Breast epithelium (tissue), 4 donors: ENCODE measurements at regions not wholly inside any gene's neighbourhood (a gene's known extent, or its start where the extent isn't known, plus 50 kb on each side); places are given as distances from the start of the nearest gene placed in this dataset.

Source experiments
- DNase-seq, 2 donors: peaks; one replicate each; pipeline ENCODE4 v3.0.0-alpha.2; 2019; ENCODE audit warnings: low spot score in 2 of 2
- H3K27ac ChIP-seq, 2 donors: fragments of 200-600 bp; sonication (generic) in 1 of 2; one replicate each; pipeline ENCODE4 v1.5.1; 2016 to 2019; ENCODE audit warnings: mild to moderate bottlenecking in 1 of 2
- H3K27me3 ChIP-seq, 2 donors: fragments of 200-600 bp; sonication (generic) in 1 of 2; one replicate each; pipeline versions ENCODE4 v1.5.1 to v1.6.0; 2017 to 2019; ENCODE audit warnings: control low read depth in 1 of 2, mild to moderate bottlenecking in 1 of 2
- H3K36me3 ChIP-seq: fragments of 200-600 bp; one replicate; pipeline ENCODE4 v1.5.1; 2019
- H3K4me1 ChIP-seq, 2 donors: fragments of 200-600 bp; sonication (generic); one replicate each; pipeline ENCODE4 v1.5.1; 2016 to 2019; ENCODE audit warnings: control low read depth in 1 of 2
- H3K4me3 ChIP-seq, 3 donors: fragments of 200-600 bp; sonication (generic); 1 replicate in 2 of 3; 2 replicates in 1 of 3; pipeline ENCODE4 v1.5.1; 2016 to 2019; ENCODE audit warnings: mild to moderate bottlenecking in 3 of 3, moderate library complexity in 2 of 3
- H3K9me3 ChIP-seq, 2 donors: fragments of 200-600 bp; sonication (generic) in 1 of 2; one replicate each; pipeline ENCODE4 v1.5.1; 2016 to 2019; ENCODE audit warnings: control low read depth in 1 of 2
- POLR2A ChIP-seq: fragments of 450-650 bp; IDR thresholded peaks from one replicate; pipeline ENCODE4 v1.6.1; 2016; ENCODE audit warnings: antibody characterized with exemption, mild to moderate bottlenecking, moderate library complexity
- POLR2AphosphoS5 ChIP-seq, 3 donors: sonication (generic); formaldehyde crosslinking; IDR thresholded peaks; one replicate each; pipeline ENCODE4 v1.6.1; 2017; ENCODE audit warnings: antibody characterized with exemption in 3 of 3
- intact Hi-C: fragments of 100-400 bp; cut with DNase I; formaldehyde crosslinking; loops from one replicate; pipeline ENCODE4 v1.15.1; 2023; ENCODE audit warnings: low total_unique reads
- TF ChIP-seq, protein P1 (sequence below), 3 donors: fragments of 450-650 bp; IDR thresholded peaks; one replicate each; pipeline ENCODE4 v1.5.1; 2016 to 2017; ENCODE audit warnings: antibody characterized with exemption in 3 of 3, mild to moderate bottlenecking in 3 of 3, moderate library complexity in 3 of 3

DNA sequence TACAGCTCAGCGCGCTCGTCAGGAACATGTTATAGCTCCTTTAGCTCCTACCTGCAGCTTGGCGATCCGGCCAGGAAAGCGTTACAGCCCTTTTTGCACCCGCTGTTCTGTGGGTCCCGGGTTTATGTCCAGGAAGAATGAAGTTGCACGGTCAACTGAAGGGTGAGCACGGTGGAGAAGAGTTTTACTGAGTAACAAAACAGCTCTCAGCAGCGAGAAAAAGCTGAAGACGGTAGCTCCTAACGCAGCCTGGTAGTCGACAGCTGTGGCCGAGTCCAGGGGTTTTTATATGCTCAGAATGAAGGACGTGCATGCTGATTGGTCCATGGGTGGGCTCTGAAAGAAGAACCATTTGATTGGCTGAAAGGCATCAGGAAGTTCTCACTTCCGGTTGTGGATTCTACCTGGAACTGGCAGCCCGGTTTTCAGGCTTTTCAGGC lies 1830.1 kb upstream of the NUDT12 start:
- no peak for TF ChIP-seq POLR2A
- TF ChIP-seq POLR2AphosphoS5 (IDR thresholded peaks at IDR 0.05): no peak
- TF ChIP-seq, protein P1, sequence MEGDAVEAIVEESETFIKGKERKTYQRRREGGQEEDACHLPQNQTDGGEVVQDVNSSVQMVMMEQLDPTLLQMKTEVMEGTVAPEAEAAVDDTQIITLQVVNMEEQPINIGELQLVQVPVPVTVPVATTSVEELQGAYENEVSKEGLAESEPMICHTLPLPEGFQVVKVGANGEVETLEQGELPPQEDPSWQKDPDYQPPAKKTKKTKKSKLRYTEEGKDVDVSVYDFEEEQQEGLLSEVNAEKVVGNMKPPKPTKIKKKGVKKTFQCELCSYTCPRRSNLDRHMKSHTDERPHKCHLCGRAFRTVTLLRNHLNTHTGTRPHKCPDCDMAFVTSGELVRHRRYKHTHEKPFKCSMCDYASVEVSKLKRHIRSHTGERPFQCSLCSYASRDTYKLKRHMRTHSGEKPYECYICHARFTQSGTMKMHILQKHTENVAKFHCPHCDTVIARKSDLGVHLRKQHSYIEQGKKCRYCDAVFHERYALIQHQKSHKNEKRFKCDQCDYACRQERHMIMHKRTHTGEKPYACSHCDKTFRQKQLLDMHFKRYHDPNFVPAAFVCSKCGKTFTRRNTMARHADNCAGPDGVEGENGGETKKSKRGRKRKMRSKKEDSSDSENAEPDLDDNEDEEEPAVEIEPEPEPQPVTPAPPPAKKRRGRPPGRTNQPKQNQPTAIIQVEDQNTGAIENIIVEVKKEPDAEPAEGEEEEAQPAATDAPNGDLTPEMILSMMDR (IDR thresholded peaks at IDR 0.05): no peak
- no peak for DNase-seq
- peaks cover 0 to 4% of the 10 kb centered on the region in 2 donors for H3K9me3 ChIP-seq
- H3K4me3 ChIP-seq: no peak overlapping the region
- intact Hi-C loops: no loop called here
- no peak overlapping the region for H3K27ac ChIP-seq
- peaks cover 4% of the 10 kb centered on the region for H3K36me3 ChIP-seq
- H3K27me3 ChIP-seq: no peaks in the 10 kb centered on the region
- H3K4me1 ChIP-seq: no peaks in the 10 kb centered on the region

DNA sequence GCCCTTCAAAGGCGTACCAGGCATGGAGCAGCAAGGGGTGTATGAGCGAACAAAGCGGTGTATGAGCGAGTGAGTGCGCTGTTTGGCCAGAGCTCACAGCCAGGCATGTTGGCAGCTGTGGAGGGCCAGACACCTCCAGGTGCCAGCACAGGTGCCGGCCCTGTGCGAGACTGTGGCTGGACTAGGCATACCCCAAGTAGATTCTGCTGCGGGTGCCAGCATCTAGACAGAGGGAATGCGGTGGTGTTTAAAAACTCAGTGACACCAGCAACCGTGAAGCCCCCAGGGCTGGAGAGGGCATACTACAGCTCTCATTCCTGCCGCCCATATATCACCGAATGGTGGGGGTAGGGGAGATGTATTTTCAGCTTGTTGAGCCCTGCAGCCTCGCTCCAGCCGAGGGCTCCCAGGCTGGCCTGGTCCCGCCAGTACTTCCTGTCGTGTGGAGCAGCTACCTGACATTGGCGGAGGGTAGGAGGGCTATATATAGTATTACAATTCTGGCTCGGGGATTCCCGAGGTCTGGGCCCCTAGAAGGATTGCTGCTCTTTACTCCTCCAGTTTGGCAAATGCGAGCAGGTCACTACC lies 1829.6 kb upstream of the NUDT12 start:
- intact Hi-C loops: no loop called here
- Histone ChIP-seq H3K36me3 (peaks cover 4% of the 10 kb centered on the region), H3K4me1 (no peaks in the 10 kb centered on the region), H3K27me3 (no peaks in the 10 kb centered on the region), H3K4me3 (no peak overlapping the region), H3K9me3 (peaks cover 0 to 4% of the 10 kb centered on the region in 2 donors), H3K27ac (no peak overlapping the region)
- TF ChIP-seq POLR2A: no peak
- no peak for TF ChIP-seq POLR2AphosphoS5 (IDR thresholded peaks at IDR 0.05)
- TF ChIP-seq, protein P1 (IDR thresholded peaks at IDR 0.05): no peak
- no peak for DNase-seq

DNA sequence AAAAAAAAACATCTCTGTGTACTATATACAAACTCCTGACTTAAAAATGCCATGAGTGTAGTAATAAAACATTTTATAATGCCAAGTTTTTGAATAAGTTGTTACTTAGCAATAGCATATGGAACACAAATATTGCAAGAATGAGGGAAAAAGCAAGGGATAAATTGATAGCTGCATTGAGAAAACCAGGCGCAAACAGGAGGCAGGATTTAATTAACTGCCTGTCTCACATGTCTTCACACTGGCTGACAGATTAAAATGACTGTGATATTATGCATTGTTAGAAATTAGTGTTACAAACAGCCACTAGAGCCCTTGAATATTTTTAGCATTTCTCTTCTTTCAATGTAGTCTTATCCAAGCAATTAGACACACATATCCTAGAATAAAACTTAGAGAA lies 1817.5 kb upstream of the NUDT12 start:
- Histone ChIP-seq H3K9me3 (no peaks in the 10 kb centered on the region), H3K27ac (no peak overlapping the region), H3K4me3 (no peak overlapping the region), H3K36me3 (no peaks in the 10 kb centered on the region), H3K4me1 (no peaks in the 10 kb centered on the region), H3K27me3 (no peaks in the 10 kb centered on the region)
- intact Hi-C loops: no loop called here
- TF ChIP-seq POLR2AphosphoS5 (IDR thresholded peaks at IDR 0.05) (no peak), POLR2A (no peak)
- TF ChIP-seq, protein P1 (IDR thresholded peaks at IDR 0.05): no peak
- DNase-seq: no peak

DNA sequence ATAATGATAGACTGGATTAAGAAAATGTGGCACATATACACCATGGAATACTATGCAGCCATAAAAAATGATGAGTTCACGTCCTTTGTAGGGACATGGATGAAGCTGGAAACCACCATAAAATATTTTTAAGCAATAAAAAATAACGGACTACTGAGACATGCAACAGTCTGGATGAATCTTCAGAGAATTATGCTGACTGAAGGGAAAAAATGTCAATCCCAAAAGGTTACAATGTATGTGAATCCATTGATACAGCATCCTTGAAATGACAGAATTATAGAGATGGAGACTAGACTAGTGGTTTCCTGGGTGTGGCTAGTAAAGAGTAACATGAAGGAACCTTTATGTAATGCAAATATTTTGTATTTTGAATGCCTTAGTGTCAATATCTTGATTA lies 1808.6 kb upstream of the NUDT12 start:
- Histone ChIP-seq H3K4me3 (no peak overlapping the region), H3K36me3 (no peaks in the 10 kb centered on the region), H3K27me3 (no peaks in the 10 kb centered on the region), H3K9me3 (no peaks in the 10 kb centered on the region), H3K27ac (no peak overlapping the region), H3K4me1 (no peaks in the 10 kb centered on the region)
- intact Hi-C loops: no loop called here
- no peak for TF ChIP-seq POLR2A
- TF ChIP-seq, protein P1 (IDR thresholded peaks at IDR 0.05): no peak
- TF ChIP-seq POLR2AphosphoS5 (IDR thresholded peaks at IDR 0.05): no peak
- DNase-seq: no peak

DNA sequence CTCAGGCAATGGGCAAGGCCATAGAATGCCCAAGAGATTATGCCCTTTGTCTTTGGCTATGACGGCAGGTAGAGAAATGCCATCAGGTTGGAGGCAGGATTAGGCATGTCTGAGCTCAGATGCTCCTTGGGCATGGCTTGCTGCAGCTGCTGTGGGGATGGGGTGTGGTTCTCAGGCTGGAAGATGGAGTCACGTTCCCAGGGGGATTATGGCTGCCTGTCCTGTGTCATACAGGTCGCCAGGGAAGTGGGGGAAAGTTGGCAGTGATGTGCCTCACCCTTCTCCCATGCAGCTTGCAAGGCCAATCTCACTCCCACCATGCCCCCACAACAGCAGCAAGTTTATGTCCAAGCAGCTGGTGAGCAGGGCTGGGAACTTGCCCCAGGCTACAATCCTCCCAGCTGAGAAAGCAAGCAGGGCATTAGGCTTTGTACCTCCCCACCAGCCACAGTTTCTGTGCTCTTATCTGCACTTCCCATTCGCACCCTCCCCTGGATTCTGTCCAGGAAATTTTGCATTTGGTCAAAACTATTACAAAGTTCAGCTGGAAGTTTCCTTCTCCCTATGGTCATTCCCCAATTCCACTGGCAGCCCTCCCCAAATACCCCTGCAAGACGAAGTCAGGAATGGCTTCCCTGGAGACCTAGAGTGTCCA lies 1788.0 kb upstream of the NUDT12 start:
- H3K9me3 ChIP-seq: no peaks in the 10 kb centered on the region
- no peaks in the 10 kb centered on the region for H3K36me3 ChIP-seq
- TF ChIP-seq, protein P1 (IDR thresholded peaks at IDR 0.05): no peak
- TF ChIP-seq POLR2A (no peak), POLR2AphosphoS5 (IDR thresholded peaks at IDR 0.05) (no peak)
- no peaks in the 10 kb centered on the region for H3K27me3 ChIP-seq
- no peak for DNase-seq
- no peak overlapping the region for H3K27ac ChIP-seq
- no peak overlapping the region for H3K4me3 ChIP-seq
- intact Hi-C loops: no loop called here
- H3K4me1 ChIP-seq: no peaks in the 10 kb centered on the region
